NCI-H1092 (cell line): ENCODE measurements at regions not wholly inside any gene's neighbourhood (a gene's known extent, or its start where the extent isn't known, plus 50 kb on each side); places are given as distances from the start of the nearest gene placed in this dataset.
A peak's percentile ranks its signal among the peaks of the same experiment; 100 is the strongest.

ENCODE experiments used
- DNase-seq: peaks from one replicate; lab custom pipeline; 2025; lab: John Stamatoyannopoulos, UW

DNA sequence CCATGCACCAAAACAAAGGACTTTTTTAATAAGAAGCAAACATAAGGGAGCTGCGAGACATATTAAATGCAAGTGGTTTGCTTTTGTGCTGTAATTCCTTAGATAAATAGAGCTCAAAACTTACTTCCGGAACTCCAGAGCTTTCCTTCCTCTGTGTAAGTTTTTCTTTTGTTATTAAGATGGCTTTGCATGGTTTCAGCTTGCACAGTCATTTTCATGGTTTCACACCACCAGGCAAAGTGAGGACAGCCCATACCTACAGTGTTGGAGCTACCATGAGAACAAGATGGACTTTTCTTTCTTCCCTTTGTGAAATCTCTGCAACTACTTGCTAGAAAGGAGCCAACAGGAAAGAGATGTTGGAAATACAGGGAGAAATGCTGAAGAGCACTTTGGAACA is 368.0 kb downstream of the SETD4 start:
- DNase-seq, result no peak

DNA sequence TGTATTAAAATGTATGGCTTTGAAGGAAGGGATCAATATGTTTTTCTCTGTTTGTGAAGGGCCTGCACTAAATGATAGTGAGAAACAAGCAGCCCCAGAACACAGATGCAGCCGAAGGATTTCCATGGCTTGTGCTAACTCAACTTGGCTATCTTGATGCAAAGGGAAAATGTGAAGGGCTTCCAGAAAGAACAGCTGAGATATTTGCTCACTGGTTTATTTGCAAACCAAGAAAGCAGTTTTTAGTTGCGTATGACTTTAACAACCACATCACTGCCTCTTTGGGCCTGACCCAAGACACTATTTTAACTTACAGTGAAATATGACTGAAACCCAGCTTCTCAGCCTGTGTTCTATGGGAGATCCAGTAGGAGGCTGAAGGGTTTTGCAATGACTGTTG is 369.9 kb downstream of the SETD4 start:
- DNase-seq, result no peak

DNA sequence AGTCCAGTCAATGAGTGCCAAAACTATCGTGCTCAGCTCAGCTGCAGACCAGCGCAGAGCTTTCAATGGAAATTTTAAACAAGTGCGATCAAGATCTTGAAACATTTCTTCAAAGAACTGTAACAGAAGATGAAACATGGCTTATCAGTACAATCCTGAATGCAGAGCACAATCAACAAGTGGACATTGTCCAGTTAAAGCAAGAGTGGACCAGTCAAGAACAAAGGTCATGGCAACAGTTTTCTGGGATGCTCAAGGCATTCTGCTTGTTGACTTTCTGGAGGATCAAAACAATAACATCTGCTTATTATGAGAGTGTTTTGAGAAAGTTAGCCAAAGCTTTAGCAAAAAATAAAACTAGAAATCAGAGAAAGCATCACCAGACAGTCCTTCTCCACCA is 374.2 kb downstream of the SETD4 start:
- DNase-seq, result no peak

DNA sequence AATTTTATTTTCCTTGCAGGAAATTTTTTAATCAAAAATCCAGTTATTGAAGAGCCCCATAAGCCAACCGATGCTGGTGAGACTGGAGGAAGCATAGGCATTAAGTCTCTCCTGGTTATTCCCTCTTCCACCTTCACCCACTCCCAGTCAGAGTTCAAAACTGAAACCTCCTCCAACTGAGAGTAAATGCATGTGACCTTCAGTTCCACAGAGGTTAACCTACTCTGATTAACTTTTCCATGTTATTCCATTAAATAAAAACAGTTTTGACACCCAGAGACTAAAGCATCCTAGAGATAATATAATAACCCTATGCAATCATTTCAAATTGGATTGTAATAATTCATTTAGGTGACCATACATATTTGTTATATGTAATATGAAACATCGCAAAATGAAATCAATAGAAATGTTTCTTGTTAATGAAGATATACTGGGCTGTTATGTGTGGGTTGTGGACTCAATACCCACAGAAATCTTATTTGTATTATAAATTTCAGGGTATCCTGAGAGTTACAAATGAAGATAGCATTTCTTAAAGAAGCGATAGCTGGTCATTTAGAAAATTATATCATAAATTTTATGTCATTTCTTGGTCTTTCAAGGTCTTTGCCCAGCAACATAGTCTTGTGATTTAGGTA is 376.5 kb downstream of the SETD4 start:
- no peak for DNase-seq

DNA sequence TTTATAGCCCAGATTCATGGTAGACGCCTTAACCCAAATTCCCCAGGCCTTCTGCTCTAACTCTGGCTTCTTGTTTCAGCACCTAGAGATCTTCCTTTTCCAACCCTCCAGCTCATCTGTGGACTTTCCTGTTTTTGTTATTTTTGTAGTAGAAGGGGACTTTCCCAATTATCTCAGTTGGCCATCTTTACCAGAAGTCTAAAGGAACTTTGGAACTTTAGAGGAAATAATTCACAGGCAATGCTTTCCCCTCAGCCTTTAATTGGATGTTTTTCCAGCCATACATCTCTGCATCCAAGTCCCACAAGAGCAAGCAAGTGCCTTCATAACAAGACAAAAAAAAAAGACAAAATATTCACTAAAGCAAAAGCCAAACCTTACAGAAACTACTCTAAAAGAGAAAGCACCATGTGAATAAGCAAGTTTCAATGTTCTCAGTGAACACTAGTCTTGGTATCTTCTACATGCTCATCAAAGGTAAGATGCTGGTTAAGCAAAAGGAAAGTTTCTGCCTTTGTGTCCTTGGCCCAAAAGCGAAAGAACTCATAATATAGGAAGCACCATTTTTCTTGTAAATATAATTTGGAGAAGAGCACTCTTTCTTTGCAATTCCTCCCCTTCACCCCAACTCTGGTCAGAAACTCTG is 377.3 kb downstream of the SETD4 start:
- DNase-seq, result no peak

DNA sequence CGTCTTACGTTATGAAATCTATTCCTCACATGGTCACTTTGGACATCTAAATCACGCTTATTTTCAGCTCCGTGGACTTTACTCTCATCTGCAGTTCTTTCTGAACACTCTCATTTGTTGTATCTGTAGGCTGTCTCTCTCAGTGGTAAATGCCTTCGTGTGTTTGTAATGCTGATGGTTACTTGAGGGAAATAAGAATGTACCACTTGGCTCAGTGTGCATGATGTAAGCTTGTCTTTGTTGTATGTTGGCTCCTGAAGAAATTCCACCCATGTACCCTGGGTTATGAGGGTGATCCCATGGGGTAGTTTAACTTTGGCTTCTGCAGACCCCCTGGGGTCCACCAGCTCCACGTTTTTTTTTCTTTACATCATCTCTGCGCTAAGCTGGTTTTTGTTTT is 378.4 kb downstream of the SETD4 start:
- no peak for DNase-seq

DNA sequence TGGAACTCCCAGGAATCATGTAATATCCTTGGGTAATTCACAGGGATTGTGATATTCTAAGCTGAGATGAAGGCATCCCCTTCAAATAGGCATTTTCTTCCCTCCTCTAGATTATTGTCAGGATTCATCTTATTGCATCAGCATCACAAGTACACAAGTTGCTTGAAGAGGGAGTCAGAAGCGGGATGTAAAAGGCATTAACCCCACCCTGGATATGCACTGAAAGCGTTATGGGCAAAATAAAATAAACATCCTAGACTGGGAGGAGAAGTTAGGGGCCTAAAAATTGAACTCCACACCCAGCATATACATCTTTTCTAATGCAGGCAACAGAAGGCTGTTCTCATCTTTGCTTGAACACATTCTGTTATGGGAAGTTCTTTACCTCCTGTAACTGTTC is 381.2 kb downstream of the SETD4 start:
- no peak for DNase-seq

DNA sequence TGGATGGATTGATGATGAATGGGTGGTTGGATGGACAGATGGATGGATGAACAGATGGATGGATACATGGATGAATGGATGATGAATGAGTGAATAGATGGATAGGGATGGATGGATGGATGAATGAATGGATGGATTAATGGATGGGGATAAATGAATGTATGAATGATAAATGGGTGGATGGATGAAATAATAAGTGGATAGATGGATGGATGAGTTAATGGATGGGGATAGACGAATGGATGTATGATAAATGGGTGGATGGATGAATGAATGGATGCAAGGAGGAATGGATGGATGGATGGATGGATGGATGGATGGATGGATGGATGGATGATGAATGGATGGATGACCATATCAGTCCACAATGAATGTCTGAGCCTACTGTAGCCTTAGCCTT is 381.9 kb downstream of the SETD4 start:
- DNase-seq, result no peak

DNA sequence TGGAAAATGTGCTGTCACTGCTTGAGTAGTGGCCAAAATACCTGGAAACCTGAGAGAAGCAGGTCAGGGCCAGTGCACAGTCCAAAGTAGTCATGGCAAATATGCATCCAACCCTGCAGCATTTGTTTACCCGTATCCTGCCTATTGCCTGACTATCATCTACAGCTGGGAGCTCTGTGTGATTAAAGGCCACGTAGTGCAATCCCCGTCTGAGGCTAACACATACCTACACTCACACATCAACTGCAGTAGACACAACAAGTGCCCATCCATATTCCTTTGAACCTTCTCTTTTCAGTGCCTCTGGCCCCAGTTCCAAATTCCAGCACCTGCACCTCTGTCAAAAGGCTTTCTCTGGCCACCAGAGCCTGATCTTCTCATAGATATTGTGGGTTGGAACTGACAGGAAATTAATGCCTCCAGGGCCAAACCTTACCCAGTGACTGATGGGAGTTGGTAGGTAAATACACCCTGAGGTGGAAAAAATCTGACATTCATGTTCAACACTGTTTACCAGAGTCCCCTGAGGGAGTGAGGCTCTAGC is 383.0 kb downstream of the SETD4 start:
- no peak for DNase-seq

DNA sequence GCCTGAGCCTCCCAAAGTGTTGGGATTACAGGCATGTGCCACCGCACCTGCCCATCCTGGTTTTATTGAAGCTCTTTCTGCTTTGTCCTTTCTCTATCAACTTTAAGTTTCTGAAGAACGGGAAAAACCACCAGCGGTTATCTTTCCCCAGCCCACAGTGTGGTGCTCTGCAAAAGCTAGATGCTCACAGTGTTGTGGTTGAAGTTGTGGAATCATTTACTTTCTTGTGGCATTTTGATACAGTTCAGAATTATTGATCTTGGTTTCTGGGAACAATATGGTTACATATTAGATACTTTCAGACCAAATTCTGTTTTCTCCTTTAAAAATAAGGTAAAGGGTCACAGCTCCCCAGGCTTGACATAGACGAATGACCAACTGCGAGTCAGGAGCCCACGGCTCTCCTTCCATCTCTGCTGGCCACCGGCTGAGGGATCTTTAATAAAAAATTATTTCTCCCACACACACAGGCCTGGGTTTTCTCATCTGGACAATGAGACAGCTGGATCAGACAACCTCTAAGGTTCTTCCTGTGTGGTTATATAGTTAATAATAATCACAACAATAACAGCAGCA is 385.3 kb downstream of the SETD4 start:
- DNase-seq, result no peak

DNA sequence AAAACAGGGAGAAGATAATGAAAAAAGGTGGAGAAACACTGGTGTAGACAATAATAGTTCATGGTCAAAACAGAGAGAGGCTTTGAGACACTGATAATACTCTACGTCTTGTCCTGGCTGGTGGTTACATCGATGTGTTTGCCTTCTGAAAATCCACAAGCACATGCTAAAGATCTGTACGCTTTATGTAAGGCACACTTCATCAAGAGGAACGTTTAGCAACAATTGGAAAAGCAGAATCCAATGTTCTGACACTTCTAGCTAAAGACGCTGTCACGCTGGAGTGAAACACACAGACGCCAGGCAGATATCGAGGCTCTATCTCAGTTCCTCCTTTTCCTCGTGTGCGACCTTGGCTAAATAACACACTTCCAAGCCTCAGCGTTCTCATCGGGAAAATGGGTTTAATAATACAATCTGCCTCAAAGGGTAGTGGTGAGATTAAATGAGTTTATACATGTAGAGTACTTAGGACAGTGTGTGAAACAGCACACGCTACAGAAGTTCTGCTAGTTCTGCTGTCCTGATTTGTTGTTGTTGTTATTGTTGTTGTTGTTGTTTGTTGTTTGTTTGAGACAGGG is 386.1 kb downstream of the SETD4 start:
- DNase-seq, result no peak

DNA sequence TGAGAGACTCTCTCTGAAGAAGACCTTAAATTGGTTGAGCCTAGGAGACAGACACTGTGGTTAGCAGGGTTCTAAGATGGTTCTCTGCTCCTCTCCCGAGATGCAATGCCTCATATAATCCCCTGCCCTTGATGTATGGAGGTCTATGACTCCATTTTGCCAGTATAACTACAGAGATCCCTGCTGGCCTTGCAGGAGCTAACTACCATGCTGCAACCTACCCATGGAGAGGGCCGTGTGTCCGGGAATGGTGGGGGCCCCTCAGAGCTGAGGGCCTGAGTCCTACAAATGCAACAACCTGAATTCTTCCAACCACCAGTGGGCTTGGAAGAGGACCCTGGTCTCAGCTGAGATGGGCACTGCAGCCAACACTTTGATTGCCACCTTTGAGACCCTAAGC is 388.0 kb downstream of the SETD4 start:
- no peak for DNase-seq

DNA sequence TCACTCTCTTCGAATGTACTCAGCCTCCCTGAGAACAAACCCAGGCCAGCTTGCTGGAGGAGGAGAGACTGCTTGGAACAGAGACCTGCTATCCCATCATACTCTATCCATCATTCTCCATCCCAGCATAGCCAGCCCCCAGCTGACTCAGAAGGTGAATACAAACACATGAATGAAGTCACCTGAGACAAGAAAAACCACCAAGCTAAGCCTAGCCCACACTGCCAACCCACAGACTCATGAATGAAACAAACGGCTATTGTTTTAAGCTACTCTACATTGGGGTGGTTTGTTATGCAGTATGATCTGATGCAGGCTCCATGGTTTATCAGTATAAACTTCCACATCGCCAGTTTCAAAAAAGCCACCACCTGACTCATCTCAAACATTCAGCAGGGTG is 395.6 kb downstream of the SETD4 start:
- no peak for DNase-seq

DNA sequence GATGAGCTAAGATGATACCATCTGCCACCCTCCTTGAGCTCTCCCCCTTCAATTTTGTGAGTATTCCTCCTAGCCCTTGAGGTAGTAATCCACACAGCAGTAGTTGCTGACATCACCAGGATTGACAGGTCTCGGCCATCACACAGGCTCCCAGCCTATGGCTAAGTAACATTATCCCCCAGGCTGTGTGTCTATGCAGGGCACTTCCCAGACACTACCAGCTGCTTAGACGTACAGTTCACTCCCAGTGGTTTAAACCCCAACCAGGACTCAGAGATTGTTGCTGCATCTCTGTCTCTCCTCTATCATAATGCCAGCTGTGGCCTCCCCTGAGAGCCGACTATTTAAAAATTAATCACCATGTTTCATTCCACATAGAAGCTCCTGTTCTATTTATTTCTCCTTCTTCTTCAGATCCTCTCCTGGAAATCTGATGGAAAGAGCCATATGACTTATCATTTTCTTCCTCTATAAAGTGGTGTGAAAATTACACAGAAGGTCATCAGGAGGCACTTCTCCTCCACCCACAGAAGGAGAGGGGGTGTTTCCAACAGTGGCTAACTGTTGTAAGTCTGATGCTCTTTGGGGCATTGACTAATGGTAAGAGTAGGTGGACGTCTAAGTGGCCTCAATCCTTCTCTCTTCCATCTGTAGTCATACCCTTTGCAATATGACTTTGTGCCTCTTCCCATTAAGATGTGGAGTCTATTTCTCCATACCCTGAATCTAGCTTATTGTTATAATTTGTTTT is 396.3 kb downstream of the SETD4 start:
- no peak for DNase-seq

DNA sequence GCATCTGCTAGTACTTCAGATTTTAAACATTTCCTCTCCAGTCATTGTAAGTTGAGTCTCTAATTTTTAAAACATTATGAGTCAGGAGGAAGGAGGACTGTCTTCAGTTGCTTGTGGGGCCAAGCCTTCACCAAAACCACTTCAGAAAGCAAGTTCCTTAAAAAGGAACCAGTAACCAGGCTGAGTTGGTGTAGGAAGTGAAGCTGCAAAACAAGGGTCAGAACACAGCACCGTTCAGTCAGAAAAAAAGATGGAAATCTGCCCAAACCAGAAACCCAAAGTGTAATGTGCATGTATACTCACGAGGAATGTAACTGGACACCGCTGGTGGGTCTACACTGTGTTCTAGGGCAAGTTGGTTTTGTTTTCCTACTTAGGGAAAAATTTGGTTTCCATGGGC is 402.1 kb downstream of the SETD4 start:
- DNase-seq, result no peak

DNA sequence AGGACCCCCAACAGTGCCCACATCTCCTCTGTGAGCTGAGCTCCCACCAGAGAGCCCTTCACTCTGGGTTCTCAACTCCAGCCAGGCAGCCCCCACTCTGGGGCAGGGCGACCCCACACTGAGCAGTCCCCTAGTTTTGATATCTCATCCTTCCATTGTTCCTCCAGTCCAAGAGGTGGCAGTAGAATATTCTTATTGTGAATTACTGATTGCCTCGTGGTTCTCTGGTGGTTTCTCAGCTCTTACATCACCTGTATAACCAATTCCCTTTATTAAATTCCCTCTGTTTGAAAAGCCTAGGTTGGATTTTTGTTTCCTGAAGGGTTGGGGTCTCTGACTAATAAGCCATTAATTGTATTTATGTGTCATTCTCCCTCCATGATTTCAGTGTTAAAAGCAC is 407.5 kb downstream of the SETD4 start:
- DNase-seq, result no peak

DNA sequence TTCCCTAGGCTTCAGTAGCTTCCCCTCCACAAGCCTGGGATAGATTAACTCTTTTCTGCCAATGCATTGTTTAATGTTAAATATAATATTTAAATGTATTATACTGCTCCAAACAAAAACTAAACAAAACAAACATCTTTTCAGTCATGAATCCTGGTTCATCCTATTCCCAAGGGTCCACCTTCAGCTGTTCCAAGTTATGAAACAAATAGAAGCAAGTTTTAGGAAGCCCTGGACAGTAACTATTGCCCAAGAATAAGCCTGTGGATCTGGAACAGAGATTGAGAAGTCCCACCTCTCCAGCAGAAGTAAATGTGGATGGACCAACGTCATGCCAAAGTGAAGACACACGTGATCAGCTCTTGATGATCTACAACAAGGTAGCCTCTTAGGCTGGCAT is 408.1 kb downstream of the SETD4 start:
- DNase-seq, result no peak

DNA sequence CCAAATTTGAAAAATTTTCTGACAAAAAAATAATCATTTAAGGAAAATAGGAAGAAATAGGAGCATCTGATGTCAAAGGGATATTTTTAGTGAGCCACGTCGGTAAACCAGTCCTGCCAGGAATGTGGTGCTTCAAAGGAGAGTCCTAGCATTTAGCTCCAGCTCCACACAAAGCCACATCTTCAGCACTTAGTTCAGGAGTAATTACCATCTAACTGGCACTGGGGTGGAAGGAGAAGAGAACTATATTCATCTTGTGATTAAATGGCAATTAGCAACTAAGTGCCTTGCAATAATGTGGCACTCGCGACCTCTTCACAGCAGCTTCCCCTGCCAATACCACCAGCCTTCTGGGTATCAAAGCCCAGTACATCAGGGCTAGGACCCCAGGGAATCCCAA is 409.1 kb downstream of the SETD4 start:
- peak; percentile 14 for DNase-seq

DNA sequence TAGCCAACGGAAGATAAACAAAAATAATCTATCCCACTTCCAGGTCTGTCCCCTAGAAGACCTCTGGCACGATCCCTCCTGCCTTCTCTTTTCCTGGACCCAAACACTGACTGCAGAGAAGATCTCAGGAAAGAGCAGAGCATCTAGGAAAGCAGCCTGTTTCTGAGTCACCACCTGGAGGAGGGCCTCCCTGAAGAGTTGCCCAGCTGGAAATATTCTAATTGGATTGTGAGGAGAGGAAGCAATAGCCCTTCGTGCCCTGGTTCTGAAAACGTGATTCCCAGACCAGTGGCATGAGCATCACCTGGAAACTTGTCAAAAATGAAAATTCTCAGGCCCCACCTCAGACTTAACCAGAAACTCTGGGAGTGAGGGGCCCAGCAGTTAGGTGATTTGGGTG is 411.1 kb downstream of the SETD4 start:
- peak; percentile 11 for DNase-seq

DNA sequence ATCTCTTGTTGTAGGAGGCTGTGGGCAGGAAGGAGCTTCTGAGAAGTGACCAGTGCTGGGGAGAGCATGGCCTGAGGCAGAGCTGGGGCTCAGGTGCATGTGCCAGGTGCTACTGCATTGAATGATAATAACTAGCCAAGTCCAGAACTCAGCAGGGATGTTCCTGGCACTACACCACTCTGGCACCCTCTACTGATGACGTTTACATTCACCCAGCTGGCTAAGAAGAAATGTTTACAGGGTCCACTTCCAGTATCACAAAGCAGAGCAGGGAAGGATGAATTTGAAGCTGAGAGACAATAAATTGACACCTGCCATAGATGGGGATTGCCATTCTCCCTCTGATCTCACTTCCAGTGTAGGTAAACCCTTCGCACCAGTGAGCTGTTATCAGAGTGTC is 411.8 kb downstream of the SETD4 start:
- peak; percentile 81 for DNase-seq

DNA sequence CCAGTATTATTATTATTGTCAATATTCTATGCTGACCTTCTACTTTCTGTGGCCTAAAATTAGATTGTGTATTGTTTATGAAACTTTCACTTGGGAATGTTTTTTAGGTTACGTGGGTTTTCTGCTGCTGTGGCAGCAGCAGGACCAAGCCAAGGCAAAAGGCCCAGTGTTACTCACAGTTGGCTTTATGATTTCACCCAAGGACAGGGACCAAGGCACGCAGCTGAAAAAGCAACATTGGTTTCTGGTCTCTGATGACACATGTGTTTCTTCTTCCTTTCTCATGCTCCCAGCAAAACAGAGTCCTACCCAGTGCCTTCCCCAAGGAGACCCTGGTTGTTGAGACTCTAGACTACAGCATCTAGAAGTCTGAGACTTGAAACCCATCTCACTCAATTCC is 413.7 kb downstream of the SETD4 start:
- DNase-seq, result no peak

DNA sequence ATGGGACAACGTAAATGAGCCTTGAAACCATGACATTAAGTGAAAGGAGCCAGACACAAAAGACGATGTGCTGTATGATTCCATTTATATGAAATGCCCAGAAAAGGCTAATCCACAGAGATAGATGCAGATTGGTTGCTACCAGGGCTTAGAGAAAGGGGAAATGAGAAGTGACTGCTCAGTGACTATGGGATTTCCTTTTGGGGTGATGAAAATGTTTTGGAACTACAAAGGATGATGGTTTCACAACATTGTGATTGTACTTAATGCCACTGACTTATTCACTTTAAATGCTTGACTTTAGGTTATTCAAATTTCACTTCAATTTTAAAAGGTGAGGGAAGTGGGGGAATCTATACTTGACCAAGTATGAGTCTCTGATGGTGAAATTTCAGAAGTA is 414.3 kb downstream of the SETD4 start:
- no peak for DNase-seq

DNA sequence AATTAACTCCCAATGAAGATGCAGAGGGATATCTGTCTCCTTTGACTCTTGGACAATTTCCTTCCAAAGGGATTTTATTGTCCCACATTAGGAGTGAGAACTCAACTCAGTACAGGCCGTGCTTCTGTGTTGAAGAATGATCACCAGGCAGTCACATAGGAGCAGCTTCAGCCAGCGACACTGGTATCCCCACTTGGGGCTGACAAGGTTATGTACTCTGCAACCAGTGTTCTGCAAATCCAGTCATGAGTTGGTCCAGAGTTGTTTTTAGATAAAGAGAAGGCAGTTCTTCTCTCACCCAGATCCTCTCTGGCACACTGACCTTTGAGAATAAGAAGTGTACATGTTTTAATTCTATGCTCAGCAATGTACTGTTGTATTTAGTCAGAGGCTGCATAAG is 415.8 kb downstream of the SETD4 start:
- DNase-seq, result no peak
